H9 (cell line): ENCODE measurements at regions not wholly inside any gene's neighbourhood (a gene's known extent, or its start where the extent isn't known, plus 50 kb on each side); places are given as distances from the start of the nearest gene placed in this dataset.

Experiments
- DNase-seq: peaks from one replicate; pipeline ENCODE4 v3.0.0-alpha.2; 2017
- H2AFZ ChIP-seq: one replicate; pipeline ENCODE4 v1.6.1; 2013; ENCODE audit warnings: mild to moderate bottlenecking, low read length, control low read depth, moderate library complexity
- H2AK5ac ChIP-seq: 2 replicates; pipeline ENCODE4 v1.6.1; 2013; ENCODE audit warnings: low read length, control low read depth, mixed read lengths; ENCODE audit not compliant: insufficient read length
- H2BK120ac ChIP-seq: one replicate; pipeline ENCODE4 v1.6.1; 2013; ENCODE audit warnings: low read depth, mild to moderate bottlenecking, low read length, control low read depth, inconsistent platforms; ENCODE audit not compliant: poor library complexity, severe bottlenecking
- H2BK12ac ChIP-seq: 2 replicates; pipeline ENCODE4 v1.6.1; 2013; ENCODE audit warnings: low read length, control low read depth, mixed read lengths, low read depth; ENCODE audit not compliant: insufficient read length
- H2BK15ac ChIP-seq: 2 replicates; pipeline ENCODE4 v1.6.1; 2013; ENCODE audit warnings: low read depth, low read length, control low read depth
- H2BK20ac ChIP-seq: one replicate; pipeline ENCODE4 v1.6.1; 2013; ENCODE audit warnings: low read depth, mild to moderate bottlenecking, low read length, control low read depth, inconsistent platforms; ENCODE audit not compliant: poor library complexity, severe bottlenecking
- H2BK5ac ChIP-seq: 2 replicates; pipeline ENCODE4 v1.6.1; 2013; ENCODE audit warnings: low read length, control low read depth, mixed read lengths; ENCODE audit not compliant: insufficient read length
- H3K14ac ChIP-seq: 2 replicates; pipeline ENCODE4 v1.6.1; 2013; ENCODE audit warnings: low read length, control low read depth; ENCODE audit not compliant: insufficient read depth
- H3K18ac ChIP-seq: 2 replicates; pipeline ENCODE4 v1.6.1; 2013; ENCODE audit warnings: low read depth, mild to moderate bottlenecking, mixed read lengths, low read length, control low read depth; ENCODE audit not compliant: insufficient read length
- H3K23ac ChIP-seq: 2 replicates; pipeline ENCODE4 v1.6.1; 2013; ENCODE audit warnings: low read length, control low read depth, mixed read lengths, low read depth; ENCODE audit not compliant: insufficient read length
- H3K23me2 ChIP-seq: 2 replicates; pipeline ENCODE4 v1.6.1; 2013; ENCODE audit warnings: low read depth, mild to moderate bottlenecking, mixed read lengths, low read length, control low read depth; ENCODE audit not compliant: insufficient read length, poor library complexity, severe bottlenecking
- H3K27ac ChIP-seq: 2 replicates; pipeline ENCODE4 v1.5.1; 2013; ENCODE audit warnings: low read length, control low read depth, mixed read lengths, low read depth; ENCODE audit not compliant: insufficient read length
- H3K27me3 ChIP-seq: 2 replicates; pipeline ENCODE4 v1.6.1; 2013; ENCODE audit warnings: low read length, control low read depth, inconsistent platforms; ENCODE audit not compliant: insufficient read depth
- H3K4ac ChIP-seq: 2 replicates; pipeline ENCODE4 v1.6.1; 2013; ENCODE audit warnings: low read depth, mild to moderate bottlenecking, control low read depth, inconsistent platforms, low read length, moderate library complexity
- H3K4me1 ChIP-seq: 2 replicates; pipeline ENCODE4 v1.6.1; 2013; ENCODE audit warnings: low read length, control low read depth, inconsistent platforms; ENCODE audit not compliant: insufficient read depth
- H3K4me2 ChIP-seq: 2 replicates; pipeline ENCODE4 v1.6.1; 2013; ENCODE audit warnings: low read length, control low read depth, mixed read lengths; ENCODE audit not compliant: insufficient read length, insufficient read depth
- H3K56ac ChIP-seq: 2 replicates; pipeline ENCODE4 v1.6.1; 2013; ENCODE audit warnings: low read depth, mild to moderate bottlenecking, mixed read lengths, low read length, control low read depth; ENCODE audit not compliant: insufficient read length
- H3K79me1 ChIP-seq: 2 replicates; pipeline ENCODE4 v1.6.1; 2013; ENCODE audit warnings: low read depth, mild to moderate bottlenecking, moderate library complexity, low read length, control low read depth, inconsistent platforms; ENCODE audit not compliant: insufficient read depth, poor library complexity, severe bottlenecking
- H3K79me2 ChIP-seq: 2 replicates; pipeline ENCODE4 v1.6.1; 2013; ENCODE audit warnings: low read length, control low read depth, inconsistent platforms; ENCODE audit not compliant: insufficient read depth
- H3K9ac ChIP-seq: 2 replicates; pipeline ENCODE4 v1.6.1; 2013; ENCODE audit warnings: low read length, control low read depth, mixed read lengths; ENCODE audit not compliant: insufficient read length; ENCODE audit errors: extremely low read depth
- H3K9me3 ChIP-seq: one replicate; pipeline ENCODE4 v1.6.1; 2013; ENCODE audit warnings: low read depth, low read length, inconsistent platforms; ENCODE audit not compliant: control insufficient read depth
- H3T11ph ChIP-seq: one replicate; pipeline ENCODE4 v1.6.1; 2013; ENCODE audit warnings: mild to moderate bottlenecking, low read length, control low read depth, inconsistent platforms
- H4K20me1 ChIP-seq: one replicate; pipeline ENCODE4 v1.6.1; 2013; ENCODE audit not compliant: control insufficient read depth, insufficient read length, insufficient read depth
- H4K5ac ChIP-seq: 2 replicates; pipeline ENCODE4 v1.6.1; 2013; ENCODE audit warnings: low read depth, mild to moderate bottlenecking, mixed read lengths, low read length, control low read depth; ENCODE audit not compliant: insufficient read length
- H4K8ac ChIP-seq: replicated peaks from 2 replicates; pipeline ENCODE4 v1.6.1; 2013; ENCODE audit warnings: low read length, control low read depth, mixed read lengths, low read depth; ENCODE audit not compliant: insufficient read length
- H4K91ac ChIP-seq: 2 replicates; pipeline ENCODE4 v1.6.1; 2013; ENCODE audit warnings: low read depth, mild to moderate bottlenecking, moderate library complexity, mixed read lengths, low read length, control low read depth; ENCODE audit not compliant: insufficient read length
- H3K27ac Mint-ChIP-seq, 3 experiments: 2 replicates in 2 of 3; 3 replicates in 1 of 3; pipeline ENCODE4 v1.8.0; 2020 to 2021; ENCODE audit warnings: mixed read lengths in 3 of 3, mild to moderate bottlenecking in 1 of 3, moderate library complexity in 1 of 3
- H3K27me3 Mint-ChIP-seq: 2 replicates; pipeline ENCODE4 v1.8.0; 2021; ENCODE audit warnings: low read depth, mild to moderate bottlenecking, moderate library complexity, mixed read lengths
- H3K36me3 Mint-ChIP-seq, 3 experiments: 2 replicates in 2 of 3; 3 replicates in 1 of 3; pipeline ENCODE4 v1.8.0; 2020 to 2021; ENCODE audit warnings: low read depth in 3 of 3, mixed read lengths in 3 of 3; ENCODE audit not compliant: insufficient read depth in 1 of 3
- H3K4me1 Mint-ChIP-seq, 2 experiments: 2 replicates each; pipeline ENCODE4 v1.8.0; 2020; ENCODE audit warnings: mixed read lengths in 2 of 2
- H3K4me3 Mint-ChIP-seq, 2 experiments: 2 replicates in 1 of 2; 3 replicates in 1 of 2; pipeline ENCODE4 v1.8.0; 2020 to 2021; ENCODE audit warnings: mild to moderate bottlenecking in 2 of 2, mixed read lengths in 2 of 2, moderate library complexity in 1 of 2
- H3K9me3 Mint-ChIP-seq, 2 experiments: 2 replicates in 1 of 2; 3 replicates in 1 of 2; pipeline ENCODE4 v1.8.0; 2020; ENCODE audit warnings: mild to moderate bottlenecking in 2 of 2, mixed read lengths in 2 of 2, moderate library complexity in 1 of 2
- WGBS: extraction: QIAGEN DNeasy Blood & Tissue Kit; methylation state at CpG from one replicate; pipeline ENCODE4 v1.1.7; 2013; ENCODE audit warnings: missing lambda C conversion rate, low lambda C conversion rate, mixed read lengths; ENCODE audit not compliant: insufficient read length; ENCODE audit errors: extremely low coverage; 5-methylcytosine and 5-hydroxymethylcytosine counted together
- TF ChIP-seq, protein P1 (sequence below): fragments of 200-600 bp; sonication (generic); conservative IDR thresholded peaks from 3 replicates; pipeline ENCODE4 v1.8.0; 2021; ENCODE audit warnings: antibody characterized with exemption, mild to moderate bottlenecking

GRCh38 chr5:158058208-158059120 is 199.5 kb upstream of the CLINT1 start:
- Mint-ChIP-seq H3K27me3 (no peaks in the 10 kb centered on the region; the same call in 1 of the 2 replicates), H3K9me3 (no peaks in the 10 kb centered on the region), H3K27ac (no peak overlapping the region; a peak in 1 of 7 replicates), H3K4me1 (peaks cover 3 to 7% of the 10 kb centered on the region in 2 experiments; a peak in 3 of 4 replicates), H3K36me3 (no peaks in the 10 kb centered on the region), H3K4me3 (no peak overlapping the region)
- no peak overlapping the region for H2AFZ ChIP-seq
- no peak overlapping the region for H3K9ac ChIP-seq
- no peak overlapping the region for H2BK12ac ChIP-seq
- H3K27ac ChIP-seq, result no peak overlapping the region
- no peaks in the 10 kb centered on the region for H3K79me2 ChIP-seq
- WGBS, result no CpG with 5 or more reads among the region's 6 CpGs
- H4K91ac ChIP-seq, result no peak overlapping the region
- H2BK5ac ChIP-seq, result no peak overlapping the region
- no peak overlapping the region for H3T11ph ChIP-seq
- H4K8ac ChIP-seq, result no peak overlapping the region
- H3K14ac ChIP-seq, result no peak overlapping the region
- H3K23me2 ChIP-seq, result no peaks in the 10 kb centered on the region
- H2BK20ac ChIP-seq, result no peak overlapping the region
- H4K5ac ChIP-seq, result no peak overlapping the region
- no peak overlapping the region for H3K18ac ChIP-seq
- TF ChIP-seq, protein P1, sequence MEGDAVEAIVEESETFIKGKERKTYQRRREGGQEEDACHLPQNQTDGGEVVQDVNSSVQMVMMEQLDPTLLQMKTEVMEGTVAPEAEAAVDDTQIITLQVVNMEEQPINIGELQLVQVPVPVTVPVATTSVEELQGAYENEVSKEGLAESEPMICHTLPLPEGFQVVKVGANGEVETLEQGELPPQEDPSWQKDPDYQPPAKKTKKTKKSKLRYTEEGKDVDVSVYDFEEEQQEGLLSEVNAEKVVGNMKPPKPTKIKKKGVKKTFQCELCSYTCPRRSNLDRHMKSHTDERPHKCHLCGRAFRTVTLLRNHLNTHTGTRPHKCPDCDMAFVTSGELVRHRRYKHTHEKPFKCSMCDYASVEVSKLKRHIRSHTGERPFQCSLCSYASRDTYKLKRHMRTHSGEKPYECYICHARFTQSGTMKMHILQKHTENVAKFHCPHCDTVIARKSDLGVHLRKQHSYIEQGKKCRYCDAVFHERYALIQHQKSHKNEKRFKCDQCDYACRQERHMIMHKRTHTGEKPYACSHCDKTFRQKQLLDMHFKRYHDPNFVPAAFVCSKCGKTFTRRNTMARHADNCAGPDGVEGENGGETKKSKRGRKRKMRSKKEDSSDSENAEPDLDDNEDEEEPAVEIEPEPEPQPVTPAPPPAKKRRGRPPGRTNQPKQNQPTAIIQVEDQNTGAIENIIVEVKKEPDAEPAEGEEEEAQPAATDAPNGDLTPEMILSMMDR, result no peak
- no peaks in the 10 kb centered on the region for H3K9me3 ChIP-seq
- no peak overlapping the region for H3K4me2 ChIP-seq
- no peak overlapping the region for H3K4ac ChIP-seq
- H3K4me1 ChIP-seq, result no peaks in the 10 kb centered on the region
- H3K23ac ChIP-seq, result no peak overlapping the region
- no peak for DNase-seq
- no peak overlapping the region for H3K56ac ChIP-seq
- H3K27me3 ChIP-seq, result no peaks in the 10 kb centered on the region
- H2BK120ac ChIP-seq, result no peak overlapping the region
- no peak overlapping the region for H2AK5ac ChIP-seq
- no peaks in the 10 kb centered on the region for H3K79me1 ChIP-seq
- H2BK15ac ChIP-seq, result no peak overlapping the region
- no peaks in the 10 kb centered on the region for H4K20me1 ChIP-seq
